HL-60 (cell line): ENCODE measurements at regions not wholly inside any gene's neighbourhood (a gene's known extent, or its start where the extent isn't known, plus 50 kb on each side); places are given as distances from the start of the nearest gene placed in this dataset.

Experiments used
- DNase-seq, 2 experiments: peaks; one replicate each; pipeline ENCODE4 v3.0.0-alpha.2; 2010 to 2020; ENCODE audit warnings: low read depth in 1 of 2, low spot score in 1 of 2
- H3K27ac ChIP-seq: fragments of 250-450 bp; sonication (Bioruptor Pico); replicated peaks from 2 replicates; pipeline ENCODE4 v1.5.1; 2020; ENCODE audit warnings: mild to moderate bottlenecking, moderate library complexity
- H3K27me3 ChIP-seq: fragments of 250-450 bp; sonication (Bioruptor Pico); 2 replicates; pipeline ENCODE4 v1.5.1; 2021; ENCODE audit warnings: mild to moderate bottlenecking, moderate library complexity; ENCODE audit not compliant: insufficient read depth, poor library complexity, severe bottlenecking
- H3K4me3 ChIP-seq: replicated peaks from 2 replicates; pipeline ENCODE4 v1.5.1; 2011; ENCODE audit warnings: mild to moderate bottlenecking, control low read depth, low read length; ENCODE audit not compliant: insufficient read depth
- CTCF ChIP-seq: IDR thresholded peaks from one replicate; pipeline ENCODE4 v1.5.1; 2011; ENCODE audit warnings: low read length, control low read depth, inconsistent platforms; ENCODE audit not compliant: insufficient read depth
- GABPA ChIP-seq: IDR thresholded peaks from 2 replicates; pipeline ENCODE4 v1.6.1; 2012; ENCODE audit warnings: low read depth
- POLR2AphosphoS5 ChIP-seq: IDR thresholded peaks from 2 replicates; pipeline ENCODE4 v1.6.1; 2012; ENCODE audit warnings: low read depth
- SPI1 ChIP-seq: IDR thresholded peaks from 2 replicates; pipeline ENCODE4 v1.6.1; 2012; ENCODE audit warnings: low read depth, mild to moderate bottlenecking, borderline replicate concordance
- TF ChIP-seq, protein P1 (sequence below): IDR thresholded peaks from 2 replicates; pipeline ENCODE4 v1.6.1; 2012; ENCODE audit warnings: low read depth; ENCODE audit not compliant: insufficient replicate concordance

- no peak for DNase-seq
- TF ChIP-seq GABPA = no peak
- TF ChIP-seq CTCF = no peak
- no peak for TF ChIP-seq POLR2AphosphoS5
- TF ChIP-seq, protein P1, sequence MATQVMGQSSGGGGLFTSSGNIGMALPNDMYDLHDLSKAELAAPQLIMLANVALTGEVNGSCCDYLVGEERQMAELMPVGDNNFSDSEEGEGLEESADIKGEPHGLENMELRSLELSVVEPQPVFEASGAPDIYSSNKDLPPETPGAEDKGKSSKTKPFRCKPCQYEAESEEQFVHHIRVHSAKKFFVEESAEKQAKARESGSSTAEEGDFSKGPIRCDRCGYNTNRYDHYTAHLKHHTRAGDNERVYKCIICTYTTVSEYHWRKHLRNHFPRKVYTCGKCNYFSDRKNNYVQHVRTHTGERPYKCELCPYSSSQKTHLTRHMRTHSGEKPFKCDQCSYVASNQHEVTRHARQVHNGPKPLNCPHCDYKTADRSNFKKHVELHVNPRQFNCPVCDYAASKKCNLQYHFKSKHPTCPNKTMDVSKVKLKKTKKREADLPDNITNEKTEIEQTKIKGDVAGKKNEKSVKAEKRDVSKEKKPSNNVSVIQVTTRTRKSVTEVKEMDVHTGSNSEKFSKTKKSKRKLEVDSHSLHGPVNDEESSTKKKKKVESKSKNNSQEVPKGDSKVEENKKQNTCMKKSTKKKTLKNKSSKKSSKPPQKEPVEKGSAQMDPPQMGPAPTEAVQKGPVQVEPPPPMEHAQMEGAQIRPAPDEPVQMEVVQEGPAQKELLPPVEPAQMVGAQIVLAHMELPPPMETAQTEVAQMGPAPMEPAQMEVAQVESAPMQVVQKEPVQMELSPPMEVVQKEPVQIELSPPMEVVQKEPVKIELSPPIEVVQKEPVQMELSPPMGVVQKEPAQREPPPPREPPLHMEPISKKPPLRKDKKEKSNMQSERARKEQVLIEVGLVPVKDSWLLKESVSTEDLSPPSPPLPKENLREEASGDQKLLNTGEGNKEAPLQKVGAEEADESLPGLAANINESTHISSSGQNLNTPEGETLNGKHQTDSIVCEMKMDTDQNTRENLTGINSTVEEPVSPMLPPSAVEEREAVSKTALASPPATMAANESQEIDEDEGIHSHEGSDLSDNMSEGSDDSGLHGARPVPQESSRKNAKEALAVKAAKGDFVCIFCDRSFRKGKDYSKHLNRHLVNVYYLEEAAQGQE = no peak
- TF ChIP-seq SPI1 = no peak
- no peak overlapping the region for H3K27ac ChIP-seq
- H3K4me3 ChIP-seq = no peak overlapping the region
- H3K27me3 ChIP-seq = peaks cover 2% of the 10 kb centered on the region
Observed at GRCh38 chr9:115507148-115507547, 389.2 kb upstream of the TNC start.

GRCh38 chr9:115513148-115513547 lies 395.2 kb upstream of the TNC start:
- DNase-seq = no peak
- no peak overlapping the region for H3K4me3 ChIP-seq
- H3K27me3 ChIP-seq = peaks cover 2% of the 10 kb centered on the region
- H3K27ac ChIP-seq = no peak overlapping the region
- TF ChIP-seq SPI1 = no peak
- no peak for TF ChIP-seq POLR2AphosphoS5
- no peak for TF ChIP-seq CTCF
- no peak for TF ChIP-seq GABPA
- TF ChIP-seq, protein P1 = no peak

DNA sequence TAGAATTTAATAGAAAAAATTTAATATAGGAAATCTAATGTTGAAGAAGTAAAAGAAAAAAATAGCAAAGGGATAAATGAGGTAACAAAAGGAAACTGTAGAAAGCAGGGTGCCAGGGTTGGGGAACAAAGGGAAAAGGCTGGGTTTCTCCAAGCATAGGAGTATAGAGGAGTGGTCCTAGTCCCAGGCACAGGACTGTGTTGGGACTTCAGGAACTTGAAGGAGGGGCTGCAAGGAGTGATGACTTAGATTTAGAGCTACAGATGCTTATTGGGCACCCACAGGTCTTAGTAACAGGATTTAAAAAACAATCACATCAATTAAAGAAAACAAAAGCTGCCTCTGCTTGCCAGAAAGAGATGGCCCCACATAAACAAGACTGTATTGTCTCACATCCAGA lies 396.5 kb upstream of the TNC start:
- Histone ChIP-seq H3K4me3 (no peak overlapping the region), H3K27ac (no peak overlapping the region), H3K27me3 (peaks cover 2% of the 10 kb centered on the region)
- no peak for DNase-seq
- TF ChIP-seq GABPA (no peak), CTCF (no peak), SPI1 (no peak), POLR2AphosphoS5 (no peak)
- TF ChIP-seq, protein P1 = no peak
